Lower lobe of right lung (tissue), 2 donors: ENCODE measurements at regions not wholly inside any gene's neighbourhood (a gene's known extent, or its start where the extent isn't known, plus 50 kb on each side); places are given as distances from the start of the nearest gene placed in this dataset.
"Not testable (repeated sequence)": the region's sequence is repeated elsewhere in the genome, so short reads cannot be mapped to it uniquely, and the experiment has no call there.

Source experiments
- ATAC-seq, 2 donors: fragments of 200-7000 bp; cut with Tn5 transposase; one replicate each; pipeline ENCODE4 v1.9.1; 2020 to 2022; ENCODE audit warnings: mild to moderate bottlenecking in 2 of 2, moderate library complexity in 2 of 2
- DNase-seq: peaks from one replicate; pipeline ENCODE4 v3.0.0-alpha.2; 2020
- H3K27ac ChIP-seq: fragments of 200-600 bp; one replicate; pipeline ENCODE4 v1.8.0; 2022
- H3K27me3 ChIP-seq: fragments of 200-600 bp; one replicate; pipeline ENCODE4 v1.8.0; 2022; ENCODE audit warnings: low read depth
- H3K36me3 ChIP-seq: fragments of 200-600 bp; one replicate; pipeline ENCODE4 v1.8.0; 2022; ENCODE audit warnings: mild to moderate bottlenecking
- H3K4me1 ChIP-seq: fragments of 200-600 bp; one replicate; pipeline ENCODE4 v1.8.0; 2022
- H3K4me3 ChIP-seq: fragments of 200-600 bp; one replicate; pipeline ENCODE4 v1.8.0; 2022; ENCODE audit warnings: mild to moderate bottlenecking
- H3K9me3 ChIP-seq: fragments of 200-600 bp; one replicate; pipeline ENCODE4 v1.8.0; 2022
- CTCF ChIP-seq: fragments of 200-600 bp; IDR thresholded peaks from one replicate; pipeline ENCODE4 v1.8.0; 2022; ENCODE audit warnings: antibody characterized with exemption, mild to moderate bottlenecking
- intact Hi-C: fragments of 100-400 bp; cut with DNase I; formaldehyde crosslinking; loops from one replicate; pipeline ENCODE4 v1.11.0; 2022
- donor health status: DM: no; HTN: yes; CAD: no; lungs with severe emphysema.

- intact Hi-C loops: loop anchor here (10.0 kb wide), 1 partner anchor 135 kb away; no protein-coding TSS in a partner anchor
- no peak for ATAC-seq
These were observed 63.8 kb upstream of the RALY start for GRCh38 chr20:33929917-33930316.

GRCh38 chr20:33933469-33933909 lies 60.2 kb upstream of the RALY start:
- DNase-seq: peak; percentile 61
- Histone ChIP-seq H3K27me3 (no peaks in the 10 kb centered on the region), H3K27ac (no peak overlapping the region), H3K9me3 (no peaks in the 10 kb centered on the region), H3K4me1 (no peaks in the 10 kb centered on the region), H3K4me3 (no peak overlapping the region), H3K36me3 (no peaks in the 10 kb centered on the region)
- intact Hi-C loops: loop anchor here (10.0 kb wide), 1 partner anchor 131 kb away; no protein-coding TSS in a partner anchor
- ATAC-seq: peak; percentile 76 to 85
- peak; percentile 52 for TF ChIP-seq CTCF

More at GRCh38 chr20:33929917-33930316, 63.8 kb upstream of the RALY start:
- H3K27me3 ChIP-seq: no peaks in the 10 kb centered on the region
- H3K27ac ChIP-seq: no peak overlapping the region
- no peaks in the 10 kb centered on the region for H3K36me3 ChIP-seq
- no peaks in the 10 kb centered on the region for H3K9me3 ChIP-seq
- no peak for DNase-seq
- H3K4me3 ChIP-seq: no peak overlapping the region
- TF ChIP-seq CTCF: no peak
- H3K4me1 ChIP-seq: no peaks in the 10 kb centered on the region

- ATAC-seq: no peak
- Histone ChIP-seq H3K27ac (no peak overlapping the region), H3K9me3 (no peaks in the 10 kb centered on the region), H3K4me3 (no peak overlapping the region), H3K4me1 (no peaks in the 10 kb centered on the region), H3K36me3 (no peaks in the 10 kb centered on the region), H3K27me3 (no peaks in the 10 kb centered on the region)
- intact Hi-C loops: loop anchor here (10.0 kb wide), 1 partner anchor 128 kb away; no protein-coding TSS in a partner anchor
- DNase-seq: no peak
- TF ChIP-seq CTCF: no peak
These were observed 57.1 kb upstream of the RALY start for GRCh38 chr20:33936656-33937055.

GRCh38 chr20:33939031-33939430 lies 54.7 kb upstream of the RALY start:
- peak; percentile 70 to 78 for ATAC-seq
- not testable (repeated sequence) for H3K9me3 ChIP-seq, H3K4me1 ChIP-seq, H3K27me3 ChIP-seq, H3K36me3 ChIP-seq, H3K27ac ChIP-seq, H3K4me3 ChIP-seq, DNase-seq
- intact Hi-C loops: loop anchor here (10.0 kb wide), 1 partner anchor 126 kb away; no protein-coding TSS in a partner anchor

GRCh38 chr20:33940666-33941065 lies 53.0 kb upstream of the RALY start:
- Histone ChIP-seq H3K9me3 (no peaks in the 10 kb centered on the region), H3K27ac (no peak overlapping the region), H3K4me3 (no peak overlapping the region), H3K4me1 (no peaks in the 10 kb centered on the region), H3K36me3 (no peaks in the 10 kb centered on the region), H3K27me3 (no peaks in the 10 kb centered on the region)
- ATAC-seq (no peak), DNase-seq (no peak)
- TF ChIP-seq CTCF: no peak
- intact Hi-C loops: no loop called here
